Keratinocyte (primary cell): ENCODE measurements at regions not wholly inside any gene's neighbourhood (a gene's known extent, or its start where the extent isn't known, plus 50 kb on each side); places are given as distances from the start of the nearest gene placed in this dataset.
A peak's percentile ranks its signal among the peaks of the same experiment; 100 is the strongest.

Experiments used
- DNase-seq: peaks from one replicate; pipeline ENCODE4 v3.0.0-alpha.2; 2011; ENCODE audit warnings: low read depth, missing footprints, low spot score
- FAIRE-seq: peaks from 2 replicates; lab custom pipeline; 2011; peaks lifted over from hg19 to GRCh38; lab: Jason Lieb, UNC
- H2AFZ ChIP-seq: 2 replicates; pipeline ENCODE4 v1.6.0; 2012; ENCODE audit warnings: low read length, control low read depth, inconsistent platforms; ENCODE audit not compliant: control insufficient read depth
- H3K27ac ChIP-seq: 2 replicates; pipeline ENCODE4 v1.5.1; 2011; ENCODE audit warnings: low read length; ENCODE audit not compliant: control insufficient read depth, insufficient read depth
- H3K27me3 ChIP-seq: 3 replicates; pipeline ENCODE4 v1.6.0; 2011; ENCODE audit warnings: low read length; ENCODE audit not compliant: control insufficient read depth, insufficient read depth; ENCODE audit errors: extremely low read depth
- H3K36me3 ChIP-seq, 2 experiments: 2 replicates in 1 of 2; 3 replicates in 1 of 2; pipeline ENCODE4 v1.5.1; 2011; ENCODE audit warnings: low read length in 2 of 2, mild to moderate bottlenecking in 1 of 2; ENCODE audit not compliant: control insufficient read depth in 2 of 2, insufficient read depth in 2 of 2; ENCODE audit errors: extremely low read depth in 1 of 2
- H3K4me1 ChIP-seq: 3 replicates; pipeline ENCODE4 v1.5.1; 2011; ENCODE audit warnings: low read length; ENCODE audit not compliant: control insufficient read depth, insufficient read depth; ENCODE audit errors: extremely low read depth
- H3K4me2 ChIP-seq: 3 replicates; pipeline ENCODE4 v1.6.0; 2011; ENCODE audit warnings: low read depth, low read length; ENCODE audit not compliant: control insufficient read depth, insufficient read depth; ENCODE audit errors: extremely low read depth
- H3K4me3 ChIP-seq, 3 experiments: fragments of 200-600 bp in 1 of 3; sonication (generic) in 1 of 3; 2 replicates in 2 of 3; 3 replicates in 1 of 3; pipeline ENCODE4 v1.5.1; 2011 to 2016; ENCODE audit warnings: low read length in 3 of 3, mild to moderate bottlenecking in 3 of 3, control low read depth in 2 of 3, inconsistent platforms in 1 of 3, low read depth in 1 of 3, mixed read lengths in 1 of 3, mixed run types in 1 of 3, moderate library complexity in 1 of 3; ENCODE audit not compliant: control insufficient read depth in 2 of 3, insufficient read depth in 2 of 3; ENCODE audit errors: extremely low read depth in 1 of 3
- H3K79me2 ChIP-seq: 2 replicates; pipeline ENCODE4 v1.6.0; 2012; ENCODE audit warnings: low read length; ENCODE audit not compliant: control insufficient read depth, insufficient read depth
- H3K9ac ChIP-seq: 3 replicates; pipeline ENCODE4 v1.6.0; 2011; ENCODE audit warnings: low read length; ENCODE audit not compliant: control insufficient read depth, insufficient read depth; ENCODE audit errors: extremely low read depth
- H3K9me1 ChIP-seq: 3 replicates; pipeline ENCODE4 v1.6.0; 2011; ENCODE audit warnings: low read length; ENCODE audit not compliant: control insufficient read depth, insufficient read depth; ENCODE audit errors: extremely low read depth
- H3K9me3 ChIP-seq: 2 replicates; pipeline ENCODE4 v1.5.1; 2012; ENCODE audit warnings: low read depth, low read length; ENCODE audit not compliant: control insufficient read depth
- H4K20me1 ChIP-seq: 3 replicates; pipeline ENCODE4 v1.6.0; 2011; ENCODE audit warnings: low read length; ENCODE audit not compliant: control insufficient read depth, insufficient read depth; ENCODE audit errors: extremely low read depth
- EZH2 ChIP-seq: IDR thresholded peaks from one replicate; pipeline ENCODE4 v1.6.1; 2012; ENCODE audit warnings: inconsistent platforms, mild to moderate bottlenecking, low read length, moderate library complexity
- dilution Hi-C: fragments of 300-500 bp; cut with MboI; formaldehyde crosslinking; loops from one replicate; pipeline ENCODE4 v1.7.0; 2020; ENCODE audit warnings: low sequenced_read_pairs; ENCODE audit not compliant: extremely low pct_ligation_motif_present
- TF ChIP-seq, protein P1 (sequence below), 3 experiments: IDR thresholded peaks in 1 of 3; conservative IDR thresholded peaks in 1 of 3; optimal IDR thresholded peaks in 1 of 3; 2 replicates in 2 of 3; 3 replicates in 1 of 3; pipeline versions ENCODE3 to v1.5.1; 2011; ENCODE audit warnings: low read length in 3 of 3, mild to moderate bottlenecking in 3 of 3, moderate library complexity in 2 of 3, control low read depth in 1 of 3, inconsistent platforms in 1 of 3; ENCODE audit not compliant: insufficient read depth in 2 of 3; ENCODE audit errors: extremely low read depth in 1 of 3

DNA sequence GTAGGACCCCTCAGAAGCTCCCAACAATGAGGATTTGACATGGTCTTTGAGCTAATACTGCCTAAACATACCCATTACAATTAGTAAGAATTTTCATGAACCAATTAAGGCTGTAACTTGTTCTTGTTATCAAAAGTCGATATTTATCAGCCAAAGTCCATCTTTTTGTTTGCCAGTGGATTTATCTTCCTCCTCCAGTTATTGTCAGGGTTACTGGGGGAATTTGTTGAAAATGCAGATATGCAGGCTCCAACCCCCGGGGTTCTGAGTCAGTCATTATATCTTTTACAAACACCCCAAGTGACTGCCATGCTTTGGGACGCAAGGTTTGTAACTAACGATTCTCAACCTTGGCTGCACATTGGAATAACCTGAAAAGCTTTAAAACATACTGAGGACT is 338.8 kb upstream of the PPARGC1A start:
- Histone ChIP-seq H3K9me1 (no peaks in the 10 kb centered on the region), H3K9me3 (no peaks in the 10 kb centered on the region), H3K36me3 (no peaks in the 10 kb centered on the region), H3K4me2 (no peak overlapping the region), H3K27me3 (peaks cover 3% of the 10 kb centered on the region), H4K20me1 (no peaks in the 10 kb centered on the region), H3K4me3 (no peak overlapping the region), H3K9ac (no peak overlapping the region), H2AFZ (no peak overlapping the region), H3K4me1 (peaks cover 17% of the 10 kb centered on the region), H3K27ac (no peak overlapping the region), H3K79me2 (no peaks in the 10 kb centered on the region)
- FAIRE-seq (no peak), DNase-seq (no peak)
- TF ChIP-seq, protein P1, sequence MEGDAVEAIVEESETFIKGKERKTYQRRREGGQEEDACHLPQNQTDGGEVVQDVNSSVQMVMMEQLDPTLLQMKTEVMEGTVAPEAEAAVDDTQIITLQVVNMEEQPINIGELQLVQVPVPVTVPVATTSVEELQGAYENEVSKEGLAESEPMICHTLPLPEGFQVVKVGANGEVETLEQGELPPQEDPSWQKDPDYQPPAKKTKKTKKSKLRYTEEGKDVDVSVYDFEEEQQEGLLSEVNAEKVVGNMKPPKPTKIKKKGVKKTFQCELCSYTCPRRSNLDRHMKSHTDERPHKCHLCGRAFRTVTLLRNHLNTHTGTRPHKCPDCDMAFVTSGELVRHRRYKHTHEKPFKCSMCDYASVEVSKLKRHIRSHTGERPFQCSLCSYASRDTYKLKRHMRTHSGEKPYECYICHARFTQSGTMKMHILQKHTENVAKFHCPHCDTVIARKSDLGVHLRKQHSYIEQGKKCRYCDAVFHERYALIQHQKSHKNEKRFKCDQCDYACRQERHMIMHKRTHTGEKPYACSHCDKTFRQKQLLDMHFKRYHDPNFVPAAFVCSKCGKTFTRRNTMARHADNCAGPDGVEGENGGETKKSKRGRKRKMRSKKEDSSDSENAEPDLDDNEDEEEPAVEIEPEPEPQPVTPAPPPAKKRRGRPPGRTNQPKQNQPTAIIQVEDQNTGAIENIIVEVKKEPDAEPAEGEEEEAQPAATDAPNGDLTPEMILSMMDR (optimal IDR thresholded peaks at IDR 0.05 in 1 of 3, IDR thresholded peaks at IDR 0.05 in 1 of 3, conservative IDR thresholded peaks at IDR 0.05 in 1 of 3; ENCODE audit: extremely low read depth in 1 of 3, insufficient read depth in 2 of 3, low read length in 3 of 3) = no peak
- no peak for TF ChIP-seq EZH2
- dilution Hi-C loops = no loop called here

DNA sequence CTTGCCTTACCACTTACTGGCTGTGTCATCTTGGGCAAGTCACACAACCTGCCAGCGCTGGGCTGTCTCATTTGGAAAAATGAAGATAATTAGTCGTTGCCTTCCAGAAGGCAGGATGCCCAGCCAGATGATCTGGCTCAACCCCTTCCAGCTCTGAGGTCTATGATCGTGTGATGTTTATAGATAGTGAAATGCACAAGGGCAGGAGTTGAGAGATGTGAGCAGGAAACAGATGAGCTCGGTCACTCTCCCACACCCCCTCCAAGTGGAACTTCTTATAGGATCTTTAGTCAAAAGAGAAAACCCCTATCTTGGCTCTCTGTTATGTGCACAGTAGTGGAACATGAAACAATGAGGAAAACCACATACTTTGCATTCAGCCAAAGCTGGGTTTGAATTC is 336.8 kb upstream of the PPARGC1A start:
- Histone ChIP-seq H3K9ac (no peak overlapping the region), H3K4me2 (peak overlapping the region; percentile 70)
- FAIRE-seq = no peak

More for the DNA sequence above, 336.8 kb upstream of the PPARGC1A start:
- H3K27me3 ChIP-seq = peaks cover 3% of the 10 kb centered on the region
- DNase-seq = no peak
- no peak overlapping the region for H3K4me3 ChIP-seq
- no peak overlapping the region for H3K27ac ChIP-seq
- H3K36me3 ChIP-seq = no peaks in the 10 kb centered on the region
- no peak for TF ChIP-seq EZH2
- TF ChIP-seq, protein P1 (optimal IDR thresholded peaks at IDR 0.05 in 1 of 3, IDR thresholded peaks at IDR 0.05 in 1 of 3, conservative IDR thresholded peaks at IDR 0.05 in 1 of 3; ENCODE audit: extremely low read depth in 1 of 3, insufficient read depth in 2 of 3, low read length in 3 of 3) = no peak
- dilution Hi-C loops = no loop called here
- peak overlapping the region; percentile 51 for H2AFZ ChIP-seq
- no peaks in the 10 kb centered on the region for H3K9me3 ChIP-seq
- H3K4me1 ChIP-seq = peaks cover 17% of the 10 kb centered on the region
- no peaks in the 10 kb centered on the region for H3K79me2 ChIP-seq
- H4K20me1 ChIP-seq = no peaks in the 10 kb centered on the region
- H3K9me1 ChIP-seq = no peaks in the 10 kb centered on the region
